ENCODE measurements at regions not wholly inside any gene's neighbourhood (a gene's known extent, or its start where the extent isn't known, plus 50 kb on each side); places are given as distances from the start of the nearest gene placed in this dataset.

- no peak for TF ChIP-seq CTCF (conservative IDR thresholded peaks at IDR 0.05)
- TF ChIP-seq EZH2 (IDR thresholded peaks at IDR 0.05; ENCODE audit: low read depth): no peak
Measured at GRCh38 chr5:9953691-9954090, 296.0 kb downstream of the ATPSCKMT start.
